Ovary (tissue), 3 donors: ENCODE measurements at regions not wholly inside any gene's neighbourhood (a gene's known extent, or its start where the extent isn't known, plus 50 kb on each side); places are given as distances from the start of the nearest gene placed in this dataset.

Experiments
- CTCF ChIP-seq, 3 donors: fragments of 450-650 bp in 2 of 3; fragments of 200-600 bp in 1 of 3; IDR thresholded peaks; one replicate each; pipeline versions ENCODE4 v1.5.1 to v1.8.0; 2016 to 2022; ENCODE audit warnings: antibody characterized with exemption in 3 of 3, mild to moderate bottlenecking in 1 of 3
- POLR2A ChIP-seq: fragments of 450-650 bp; IDR thresholded peaks from one replicate; pipeline ENCODE4 v1.6.1; 2017; ENCODE audit warnings: antibody characterized with exemption, mild to moderate bottlenecking, moderate library complexity
- donor health status: DM: no; HTN: no; CAD: no.

GRCh38 chr20:11180186-11180585 is 506.4 kb upstream of the JAG1 start:
- no peak for TF ChIP-seq CTCF (IDR thresholded peaks at IDR 0.05)
- TF ChIP-seq POLR2A, result no peak
